Osteocyte (in vitro differentiated cells): ENCODE measurements at regions not wholly inside any gene's neighbourhood (a gene's known extent, or its start where the extent isn't known, plus 50 kb on each side); places are given as distances from the start of the nearest gene placed in this dataset.

Experiments
- DNase-seq: peaks from one replicate; pipeline ENCODE4 v3.0.0; 2021; ENCODE audit warnings: mixed read lengths; ENCODE audit not compliant: unreplicated experiment; ENCODE audit errors: extremely low spot score
- H3K27ac Mint-ChIP-seq: one replicate; pipeline ENCODE4 v1.8.0; 2021; ENCODE audit warnings: mild to moderate bottlenecking, mixed read lengths; ENCODE audit not compliant: unreplicated experiment
- H3K27me3 Mint-ChIP-seq: one replicate; pipeline ENCODE4 v1.8.0; 2021; ENCODE audit warnings: mixed read lengths; ENCODE audit not compliant: unreplicated experiment
- H3K36me3 Mint-ChIP-seq: one replicate; pipeline ENCODE4 v1.8.0; 2021; ENCODE audit warnings: mixed read lengths; ENCODE audit not compliant: unreplicated experiment
- H3K4me1 Mint-ChIP-seq: one replicate; pipeline ENCODE4 v1.8.0; 2021; ENCODE audit warnings: mixed read lengths; ENCODE audit not compliant: unreplicated experiment
- H3K4me3 Mint-ChIP-seq: one replicate; pipeline ENCODE4 v1.8.0; 2021; ENCODE audit warnings: mild to moderate bottlenecking, moderate library complexity, mixed read lengths; ENCODE audit not compliant: unreplicated experiment
- H3K9me3 Mint-ChIP-seq: one replicate; pipeline ENCODE4 v1.8.0; 2021; ENCODE audit warnings: mixed read lengths; ENCODE audit not compliant: unreplicated experiment
- TF ChIP-seq, protein P1 (sequence below): fragments of 200-600 bp; sonication (generic); IDR thresholded peaks from 2 replicates; pipeline ENCODE4 v1.5.0; 2021; ENCODE audit warnings: antibody characterized with exemption, mild to moderate bottlenecking, moderate library complexity

- TF ChIP-seq, protein P1, sequence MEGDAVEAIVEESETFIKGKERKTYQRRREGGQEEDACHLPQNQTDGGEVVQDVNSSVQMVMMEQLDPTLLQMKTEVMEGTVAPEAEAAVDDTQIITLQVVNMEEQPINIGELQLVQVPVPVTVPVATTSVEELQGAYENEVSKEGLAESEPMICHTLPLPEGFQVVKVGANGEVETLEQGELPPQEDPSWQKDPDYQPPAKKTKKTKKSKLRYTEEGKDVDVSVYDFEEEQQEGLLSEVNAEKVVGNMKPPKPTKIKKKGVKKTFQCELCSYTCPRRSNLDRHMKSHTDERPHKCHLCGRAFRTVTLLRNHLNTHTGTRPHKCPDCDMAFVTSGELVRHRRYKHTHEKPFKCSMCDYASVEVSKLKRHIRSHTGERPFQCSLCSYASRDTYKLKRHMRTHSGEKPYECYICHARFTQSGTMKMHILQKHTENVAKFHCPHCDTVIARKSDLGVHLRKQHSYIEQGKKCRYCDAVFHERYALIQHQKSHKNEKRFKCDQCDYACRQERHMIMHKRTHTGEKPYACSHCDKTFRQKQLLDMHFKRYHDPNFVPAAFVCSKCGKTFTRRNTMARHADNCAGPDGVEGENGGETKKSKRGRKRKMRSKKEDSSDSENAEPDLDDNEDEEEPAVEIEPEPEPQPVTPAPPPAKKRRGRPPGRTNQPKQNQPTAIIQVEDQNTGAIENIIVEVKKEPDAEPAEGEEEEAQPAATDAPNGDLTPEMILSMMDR: no peak
- DNase-seq: no peak
- H3K9me3 Mint-ChIP-seq: peaks cover 13% of the 10 kb centered on the region
- peaks cover 5% of the 10 kb centered on the region for H3K27me3 Mint-ChIP-seq
- no peaks in the 10 kb centered on the region for H3K36me3 Mint-ChIP-seq
- no peaks in the 10 kb centered on the region for H3K4me1 Mint-ChIP-seq
- no peak overlapping the region for H3K4me3 Mint-ChIP-seq
- no peak overlapping the region for H3K27ac Mint-ChIP-seq
Observed at GRCh38 chr4:79074040-79074439, 134.8 kb upstream of the PAQR3 start.

GRCh38 chr4:79073471-79073870 lies 134.2 kb upstream of the PAQR3 start:
- Mint-ChIP-seq H3K9me3 (peaks cover 13% of the 10 kb centered on the region), H3K4me1 (no peaks in the 10 kb centered on the region), H3K36me3 (no peaks in the 10 kb centered on the region), H3K4me3 (no peak overlapping the region), H3K27me3 (peaks cover 7% of the 10 kb centered on the region), H3K27ac (no peak overlapping the region)
- no peak for DNase-seq
- TF ChIP-seq, protein P1: no peak

DNA sequence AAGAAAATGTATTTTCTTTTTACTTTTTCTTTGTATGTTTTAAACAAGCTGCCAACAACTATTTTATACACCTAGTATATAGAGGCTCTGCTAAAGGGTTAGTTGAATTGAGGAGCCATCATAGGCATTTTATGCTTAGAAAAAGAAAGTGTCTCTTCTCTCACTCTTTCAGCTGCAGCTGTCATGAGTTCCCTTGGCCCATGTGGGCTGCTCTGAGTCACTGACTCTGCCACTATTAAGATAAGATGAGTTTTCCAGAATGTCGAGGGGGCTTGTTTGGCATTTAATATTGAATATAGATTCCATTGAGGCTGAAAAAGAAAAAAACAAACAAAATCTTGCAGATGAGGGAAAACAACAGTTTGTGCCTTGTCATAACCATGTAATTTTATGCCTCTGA lies 126.0 kb upstream of the PAQR3 start:
- TF ChIP-seq, protein P1: no peak
- Mint-ChIP-seq H3K9me3 (no peaks in the 10 kb centered on the region), H3K4me1 (no peaks in the 10 kb centered on the region), H3K36me3 (no peaks in the 10 kb centered on the region), H3K27ac (no peak overlapping the region), H3K27me3 (peaks cover 25% of the 10 kb centered on the region), H3K4me3 (no peak overlapping the region)
- DNase-seq: no peak

GRCh38 chr4:79064806-79065205 lies 125.6 kb upstream of the PAQR3 start:
- Mint-ChIP-seq H3K4me1 (no peaks in the 10 kb centered on the region), H3K4me3 (no peak overlapping the region), H3K36me3 (no peaks in the 10 kb centered on the region), H3K27ac (no peak overlapping the region), H3K27me3 (peaks cover 25% of the 10 kb centered on the region), H3K9me3 (no peaks in the 10 kb centered on the region)
- DNase-seq: no peak
- TF ChIP-seq, protein P1: no peak

DNA sequence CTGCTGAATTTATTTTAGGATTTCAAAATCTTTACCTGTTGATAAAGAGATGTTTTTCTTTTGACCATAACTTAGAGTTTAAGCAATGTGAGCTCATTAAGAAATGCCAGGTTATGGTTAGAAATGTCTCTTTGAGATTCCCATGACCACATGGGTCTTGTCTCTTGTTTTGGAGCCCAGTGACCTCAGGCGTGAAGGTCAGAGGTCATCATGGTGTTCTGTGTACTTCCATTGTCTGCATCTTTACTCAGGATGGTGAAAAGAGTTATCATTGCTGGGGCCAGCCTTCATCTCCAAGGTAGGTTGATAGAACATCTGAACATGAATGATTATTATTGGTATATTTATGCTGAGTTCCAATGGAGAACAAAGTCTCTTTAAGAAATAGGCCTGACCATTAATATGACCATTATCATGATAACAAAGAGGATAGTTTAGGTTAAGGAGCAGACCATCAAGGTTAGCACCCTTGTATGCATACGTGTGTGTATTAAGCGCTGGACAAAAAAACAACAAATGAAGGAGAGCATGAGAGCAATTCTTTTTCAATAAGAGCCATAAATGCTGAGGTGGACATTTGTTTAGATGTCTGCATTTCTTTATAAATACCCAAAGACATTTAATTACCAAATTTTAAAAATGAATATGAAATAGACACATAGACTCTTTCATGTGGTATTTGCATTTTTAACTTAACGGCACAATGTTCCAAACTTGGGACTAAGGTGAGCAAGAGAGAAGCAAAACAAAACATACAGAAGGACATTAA lies 120.6 kb upstream of the PAQR3 start:
- Mint-ChIP-seq H3K36me3 (no peaks in the 10 kb centered on the region), H3K27ac (no peak overlapping the region), H3K4me3 (no peak overlapping the region), H3K9me3 (no peaks in the 10 kb centered on the region), H3K27me3 (peaks cover 13% of the 10 kb centered on the region), H3K4me1 (no peaks in the 10 kb centered on the region)
- no peak for DNase-seq
- TF ChIP-seq, protein P1: no peak
